Islet precursor cell (in vitro differentiated cells): ENCODE measurements at regions not wholly inside any gene's neighbourhood (a gene's known extent, or its start where the extent isn't known, plus 50 kb on each side); places are given as distances from the start of the nearest gene placed in this dataset.
A peak's percentile ranks its signal among the peaks of the same experiment; 100 is the strongest.
"Not testable (repeated sequence)": the region's sequence is repeated elsewhere in the genome, so short reads cannot be mapped to it uniquely, and the experiment has no call there.

Experiments used
- DNase-seq: peaks from one replicate; pipeline ENCODE4 v3.0.0-alpha.2; 2018

GRCh38 chr12:61993734-61994345 is 266.4 kb upstream of the USP15 start:
- no peak for DNase-seq

DNA sequence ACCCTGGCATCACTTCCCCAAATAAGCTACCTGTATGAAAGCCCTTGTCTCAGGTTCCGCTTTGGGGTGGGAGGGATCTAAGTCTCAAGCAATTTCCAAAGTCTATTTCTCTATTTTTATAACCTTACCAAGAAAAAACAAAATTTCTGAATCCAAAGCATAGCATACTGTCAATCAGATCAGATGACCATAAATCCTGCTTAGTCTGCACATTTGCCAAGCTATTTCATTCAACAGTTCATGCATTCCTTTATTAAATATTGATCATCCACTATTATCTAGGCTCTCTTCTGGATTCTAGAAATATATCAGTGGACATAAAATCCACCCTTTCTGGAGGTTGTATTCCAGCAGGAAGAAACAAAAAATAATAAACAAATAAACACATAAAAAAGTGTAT is 263.5 kb upstream of the USP15 start:
- no peak for DNase-seq

DNA sequence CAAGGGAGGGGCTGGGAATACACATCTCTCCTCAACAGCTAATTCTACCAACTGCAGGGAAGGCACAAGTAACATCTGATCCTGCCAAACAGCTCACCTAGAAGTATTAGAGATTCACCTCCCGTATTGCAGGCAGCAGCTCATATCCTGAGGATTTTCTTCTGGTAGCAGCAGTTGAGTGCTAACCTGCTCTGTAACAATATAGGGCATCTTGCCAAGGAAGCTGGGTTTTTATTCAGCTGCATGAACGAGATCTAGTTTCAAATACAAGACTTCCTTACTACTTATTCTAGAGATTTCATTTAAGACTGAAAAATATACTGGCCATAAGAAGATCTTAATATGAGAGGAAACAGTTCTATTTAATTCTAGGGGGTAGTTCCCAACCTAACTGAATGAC is 261.4 kb upstream of the USP15 start:
- DNase-seq, result no peak

DNA sequence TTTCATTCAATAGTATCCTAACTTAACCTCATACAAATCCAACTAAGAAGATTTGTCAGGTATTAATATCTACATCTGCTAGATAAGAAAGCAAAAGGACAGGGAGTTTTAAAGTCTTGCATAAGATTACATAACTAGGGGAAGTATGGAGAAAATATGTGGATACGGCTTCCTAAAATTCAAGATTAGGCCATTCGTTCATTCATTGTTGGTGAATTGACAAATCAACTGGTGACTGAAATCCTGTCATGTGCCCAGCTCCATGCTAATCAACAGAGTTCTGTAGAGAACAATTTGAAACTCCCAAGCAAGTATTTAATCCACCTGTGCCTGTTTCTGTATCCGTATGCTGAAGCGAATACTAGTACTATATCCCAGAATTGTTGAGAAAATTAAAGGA is 260.9 kb upstream of the USP15 start:
- DNase-seq, result no peak

DNA sequence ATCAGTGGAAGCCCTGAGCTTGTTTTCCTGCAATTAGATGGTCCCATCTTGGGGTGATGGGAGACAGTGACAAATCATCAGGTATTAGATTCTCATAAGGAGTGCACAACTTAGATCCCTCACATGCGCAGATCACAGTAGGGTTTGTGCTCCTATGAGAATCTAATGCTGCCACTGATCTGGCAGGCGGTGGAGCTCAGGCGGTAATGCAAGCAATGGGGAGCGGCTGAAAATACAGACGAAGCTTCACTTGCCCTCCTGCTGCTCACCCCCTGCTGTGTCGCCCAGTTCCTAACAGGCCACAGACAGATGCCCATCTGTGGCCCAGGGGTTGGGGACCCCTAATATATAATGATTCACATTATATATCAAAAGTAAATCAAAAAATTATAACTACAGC is 258.8 kb upstream of the USP15 start:
- no peak for DNase-seq

GRCh38 chr12:62003226-62003625 is 257.0 kb upstream of the USP15 start:
- DNase-seq, result no peak

- no peak for DNase-seq
These were observed 256.5 kb upstream of the USP15 start for GRCh38 chr12:62003701-62004100.

DNA sequence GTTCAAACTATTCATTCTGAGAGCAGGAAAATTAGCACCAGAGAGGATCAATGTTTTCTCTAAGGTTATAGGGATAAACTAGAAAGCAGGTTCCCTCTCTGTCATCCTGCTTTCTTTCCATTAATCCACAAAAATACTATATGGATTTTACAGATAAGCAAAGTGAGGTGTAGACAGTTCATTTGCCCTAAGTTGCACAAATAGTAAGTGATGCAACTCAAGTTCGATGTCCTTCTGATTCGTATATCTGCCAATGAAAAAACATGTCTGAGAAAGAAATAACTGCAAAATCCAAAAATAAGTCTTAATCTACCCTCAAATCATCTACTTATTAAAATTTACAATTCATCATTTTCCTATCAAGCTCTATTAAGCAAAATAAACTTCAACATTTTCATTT is 254.6 kb upstream of the USP15 start:
- no peak for DNase-seq

GRCh38 chr12:62006076-62006732 is 254.0 kb upstream of the USP15 start:
- DNase-seq, result no peak

- DNase-seq, result no peak
These were observed 251.5 kb upstream of the USP15 start for GRCh38 chr12:62008703-62009102.

DNA sequence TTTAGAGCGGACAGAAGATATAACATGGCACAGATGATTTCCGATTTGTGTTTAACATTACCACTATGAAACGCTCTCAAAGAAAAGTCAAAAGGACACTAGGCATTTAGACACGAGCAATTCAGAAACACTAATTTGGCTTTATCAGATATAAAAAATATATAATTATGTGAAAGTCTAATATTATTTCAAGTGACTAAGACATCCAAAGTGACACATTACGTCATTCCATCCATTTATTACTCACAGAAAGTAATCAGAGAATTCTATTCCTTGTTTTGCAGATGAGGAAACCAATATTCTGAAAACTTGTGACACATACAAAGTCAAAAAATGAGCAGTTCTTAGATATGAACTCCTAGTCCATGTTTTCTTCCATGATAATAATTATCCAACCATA is 250.8 kb upstream of the USP15 start:
- no peak for DNase-seq

- DNase-seq, result not testable (repeated sequence)
These were observed 249.8 kb upstream of the USP15 start for GRCh38 chr12:62010331-62010906.

DNA sequence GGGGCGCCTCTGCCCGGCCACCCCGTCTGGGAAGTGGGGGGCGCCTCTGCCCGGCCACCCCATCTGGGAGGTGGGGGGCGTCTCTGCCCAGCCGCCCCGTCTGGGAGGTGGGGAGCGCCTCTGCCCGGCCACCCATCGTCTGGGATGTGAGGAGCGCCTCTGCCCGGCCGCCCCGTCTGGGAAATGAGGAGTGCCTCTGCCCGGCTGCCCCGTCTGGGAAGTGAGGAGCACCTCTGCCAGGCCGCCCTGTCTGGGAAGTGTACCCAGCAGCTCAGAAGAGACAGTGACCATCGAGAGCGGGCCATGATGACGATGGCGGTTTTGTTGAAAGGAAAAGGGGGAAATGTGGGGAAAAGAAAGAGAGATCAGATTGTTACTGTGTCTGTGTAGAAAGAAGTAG is 249.2 kb upstream of the USP15 start:
- not testable (repeated sequence) for DNase-seq

GRCh38 chr12:62014330-62014729 is 245.9 kb upstream of the USP15 start:
- DNase-seq, result no peak

DNA sequence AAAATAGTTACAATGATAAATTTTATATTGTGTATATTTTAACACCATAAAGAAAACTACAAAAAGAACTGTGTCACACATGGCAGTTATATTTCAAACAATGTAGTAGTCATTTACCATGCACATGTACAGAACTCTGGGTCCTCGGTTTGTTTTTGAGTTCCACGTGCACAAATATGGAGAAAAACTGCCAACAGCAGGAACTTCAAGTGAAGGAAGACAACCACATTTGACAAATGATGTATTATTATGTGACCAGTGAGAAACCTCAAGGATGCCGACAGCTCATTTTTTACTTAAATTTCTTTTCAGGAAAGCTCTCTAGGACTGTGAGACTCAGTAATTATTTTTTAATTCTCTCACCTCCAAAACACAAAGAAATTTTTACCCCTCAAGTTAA is 244.2 kb upstream of the USP15 start:
- DNase-seq, result no peak

DNA sequence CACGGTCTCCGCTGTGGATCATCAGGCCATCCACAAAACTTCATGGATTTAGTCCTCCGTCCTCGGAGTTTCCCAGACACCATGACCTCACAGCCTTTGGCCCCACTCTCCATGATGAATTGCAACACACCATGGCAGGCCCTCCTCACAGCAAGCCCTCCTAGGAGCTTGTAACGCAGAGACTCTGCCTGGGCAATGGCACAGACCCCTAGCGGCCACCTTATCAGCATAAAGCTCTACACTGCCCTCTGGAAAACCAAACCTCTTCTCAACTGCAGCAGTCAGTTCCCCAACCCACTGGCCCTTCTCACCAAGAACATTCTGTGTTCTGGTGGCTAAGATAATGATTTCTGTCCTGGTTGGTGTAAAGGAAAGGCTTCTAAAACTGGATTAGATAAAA is 238.4 kb upstream of the USP15 start:
- peak; percentile 58 for DNase-seq

GRCh38 chr12:62028536-62028935 is 231.7 kb upstream of the USP15 start:
- no peak for DNase-seq

DNA sequence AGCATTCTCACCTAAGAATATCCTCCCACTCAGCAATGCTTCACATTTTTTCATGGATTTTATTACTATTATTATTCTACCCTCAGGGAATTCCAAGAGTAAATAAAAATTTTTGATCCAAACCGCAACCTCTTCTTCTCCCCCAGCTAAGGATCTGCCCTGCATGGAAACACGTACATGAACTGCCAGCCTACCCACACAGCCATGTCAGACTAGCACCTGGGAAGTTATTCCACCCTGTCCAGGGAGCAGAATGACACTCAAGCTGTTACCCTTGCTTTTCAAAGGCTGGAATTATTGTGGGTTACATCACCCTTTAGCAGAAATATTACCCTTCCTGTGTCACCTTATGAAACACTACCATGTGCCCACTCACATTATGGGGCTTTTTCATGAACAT is 227.3 kb upstream of the USP15 start:
- DNase-seq, result no peak

- DNase-seq, result no peak
These were observed 215.6 kb upstream of the USP15 start for GRCh38 chr12:62044450-62045135.

- no peak for DNase-seq
These were observed 215.0 kb upstream of the USP15 start for GRCh38 chr12:62045211-62045610.

- no peak for DNase-seq
These were observed 209.4 kb upstream of the USP15 start for GRCh38 chr12:62050785-62051184.

- no peak for DNase-seq
These were observed 190.2 kb upstream of the USP15 start for GRCh38 chr12:62069976-62070375.

DNA sequence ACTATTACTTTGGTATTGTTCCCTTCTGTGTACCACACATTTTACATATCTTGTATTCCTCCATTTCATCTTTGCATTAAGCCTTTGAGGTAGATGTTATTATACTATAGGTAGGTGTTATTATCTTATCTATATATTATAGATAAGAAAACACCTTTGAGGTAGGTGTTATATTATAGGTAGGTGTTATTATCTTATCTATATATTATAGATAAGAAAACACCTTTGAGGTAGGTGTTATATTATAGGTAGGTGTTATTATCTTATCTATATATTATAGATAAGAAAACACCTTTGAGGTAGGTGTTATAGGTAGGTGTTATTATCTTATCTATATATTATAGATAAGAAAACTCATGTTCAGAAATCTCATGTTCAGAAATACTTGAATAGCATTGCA is 187.0 kb upstream of the USP15 start:
- not testable (repeated sequence) for DNase-seq

DNA sequence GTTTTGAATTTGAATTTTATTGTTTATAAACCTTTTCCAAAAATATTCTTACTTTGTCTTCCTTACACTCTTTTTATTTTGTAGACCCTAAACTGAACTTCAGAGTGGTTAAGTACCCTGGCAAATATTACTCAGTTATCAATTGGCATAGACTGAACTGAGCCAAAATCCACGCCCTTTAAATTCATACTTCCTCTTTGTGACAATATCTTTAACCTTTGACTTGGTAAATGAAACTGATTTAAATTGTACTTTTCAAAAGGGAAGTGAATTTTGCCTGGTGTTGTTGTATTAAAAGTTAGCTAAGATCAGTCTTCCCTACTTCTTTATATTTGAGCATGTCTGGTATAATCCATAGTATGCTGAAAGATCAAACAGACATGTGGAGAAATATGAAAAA is 184.3 kb upstream of the USP15 start:
- DNase-seq, result no peak
